NCI-H1092 treated with DMSO at 0.1 percent for 48 hours (cell line): ENCODE measurements at regions not wholly inside any gene's neighbourhood (a gene's known extent, or its start where the extent isn't known, plus 50 kb on each side); places are given as distances from the start of the nearest gene placed in this dataset.

ENCODE experiments used
- DNase-seq: peaks from one replicate; lab custom pipeline; 2025; lab: John Stamatoyannopoulos, UW

DNA sequence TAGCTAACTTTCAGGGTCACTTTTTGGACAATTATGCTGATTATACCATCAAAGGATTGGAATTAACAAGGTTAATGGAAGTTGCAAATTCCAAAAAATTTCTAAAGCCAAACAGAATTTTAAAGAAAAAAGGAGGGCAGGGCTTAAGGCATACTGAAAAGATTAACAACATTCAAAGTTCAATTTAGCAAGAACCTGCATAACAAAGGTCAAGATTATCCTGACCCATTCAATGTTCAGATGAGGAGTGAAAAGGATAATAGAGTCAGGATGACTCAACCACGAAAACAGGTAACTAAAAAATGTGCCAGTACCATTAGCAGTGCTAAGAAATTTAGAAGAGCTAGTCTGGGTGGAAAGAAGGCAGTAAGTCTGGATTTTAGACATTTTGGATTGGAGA is 139.8 kb upstream of the HNMT start:
- no peak for DNase-seq

DNA sequence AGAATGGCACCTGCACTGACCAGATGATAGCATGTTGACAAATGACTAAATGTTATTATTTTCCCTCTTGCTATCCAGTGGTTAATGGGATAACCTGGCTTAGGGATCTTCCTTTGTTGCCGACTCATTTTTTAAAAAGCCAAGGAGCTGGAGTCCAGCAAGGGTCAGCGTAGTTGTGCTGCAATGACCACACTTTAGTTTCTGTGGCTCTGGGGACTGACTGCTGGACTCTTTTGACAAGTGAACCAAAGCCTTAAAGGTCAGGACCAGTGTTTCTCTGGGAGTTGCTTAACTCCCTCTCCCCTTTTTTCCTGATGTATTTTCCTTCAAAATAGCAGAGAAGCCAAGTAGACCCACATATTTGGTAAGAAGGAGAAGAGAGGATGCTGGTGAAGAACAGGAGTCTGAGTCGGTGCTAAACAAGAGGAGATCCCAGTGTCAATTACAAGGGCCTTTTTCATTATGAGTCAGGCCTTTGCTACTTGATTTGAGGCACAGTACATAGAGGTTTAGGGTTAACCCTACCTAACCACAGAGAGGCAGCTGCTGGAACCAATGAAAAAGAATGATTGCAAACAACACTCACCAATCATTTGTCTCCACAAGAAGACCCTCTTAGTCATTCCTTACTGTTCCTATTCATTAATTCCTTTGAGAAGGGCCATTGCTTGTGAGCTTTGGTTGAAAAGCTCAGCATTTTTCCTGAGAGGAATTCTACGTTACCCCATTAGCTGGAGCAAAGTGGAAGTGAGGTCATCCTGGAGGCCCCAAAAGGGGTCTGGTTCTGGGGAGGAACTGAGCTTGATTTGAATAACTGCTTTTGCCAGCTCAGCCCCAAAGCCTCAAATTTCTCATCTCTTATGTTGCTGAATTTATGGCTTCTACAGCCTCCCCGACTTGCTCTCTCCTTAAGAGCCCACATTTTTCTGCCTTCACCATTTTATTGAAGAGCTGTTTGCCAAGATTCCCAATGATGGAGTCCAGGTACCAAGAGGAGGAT is 137.6 kb upstream of the HNMT start:
- DNase-seq = no peak

DNA sequence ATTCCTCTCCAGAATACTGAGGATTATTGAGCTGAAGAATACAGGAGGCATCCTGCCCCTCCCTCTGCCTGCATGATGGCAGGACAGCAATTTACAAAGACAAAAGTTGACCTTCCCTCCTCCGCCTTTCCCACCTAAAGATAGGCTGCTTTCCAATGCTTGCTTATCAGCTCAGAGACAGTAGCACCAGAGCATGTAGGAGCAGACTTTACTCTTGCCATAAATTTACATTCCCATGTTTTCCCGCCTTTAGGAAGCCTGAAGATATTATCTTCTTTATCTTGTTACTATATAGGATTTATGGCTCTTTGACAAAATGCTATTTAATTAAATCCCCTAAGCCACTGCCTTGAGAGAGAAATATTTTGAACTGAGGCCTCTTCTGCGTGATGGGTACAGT is 135.6 kb upstream of the HNMT start:
- DNase-seq = no peak

DNA sequence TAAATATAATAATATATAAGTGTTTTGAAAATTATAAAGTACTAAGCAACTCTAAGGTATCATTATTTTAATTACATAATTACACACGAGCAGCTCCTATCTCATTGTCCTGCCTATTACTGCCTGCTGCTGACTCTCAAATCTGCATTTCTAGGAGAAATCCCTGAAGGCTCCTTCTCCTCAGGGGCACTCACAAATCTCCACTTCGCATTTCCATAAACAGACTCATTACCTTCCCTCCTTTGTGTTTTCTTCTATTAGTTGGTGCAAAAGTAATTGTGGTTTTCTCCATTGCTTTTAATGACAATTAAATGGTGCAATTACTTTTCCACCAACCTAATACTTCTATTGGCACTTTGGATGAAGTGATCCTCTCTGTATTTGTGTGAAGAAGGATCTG is 135.0 kb upstream of the HNMT start:
- DNase-seq = no peak

DNA sequence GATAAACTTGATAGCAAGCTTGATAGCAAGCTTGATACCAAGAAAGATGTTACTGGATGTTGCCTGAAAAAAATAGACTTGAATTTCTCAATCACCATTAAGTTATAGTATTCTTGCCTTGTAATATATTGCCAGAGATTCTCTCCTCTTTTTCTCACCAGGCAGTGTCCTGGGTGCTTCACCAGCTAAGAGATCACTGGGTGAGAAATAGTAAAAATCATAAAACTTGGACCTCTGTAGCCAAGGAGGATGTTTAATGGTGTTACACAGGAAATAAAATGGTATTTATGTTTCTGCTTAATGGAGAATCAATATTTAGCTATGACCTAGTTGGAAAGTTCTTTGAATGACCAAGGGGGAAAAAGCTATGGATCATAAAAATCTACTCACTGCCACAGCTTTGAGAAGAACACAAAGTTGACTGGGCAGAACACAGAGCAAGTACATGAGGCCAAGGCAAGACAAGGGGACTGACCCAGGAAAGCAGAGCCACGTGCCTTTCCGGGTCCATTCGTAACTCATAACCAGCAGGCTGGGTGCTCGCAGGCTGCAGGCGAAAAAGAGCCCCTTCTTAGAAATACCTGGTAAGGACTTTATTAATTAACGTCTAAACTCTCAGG is 129.4 kb upstream of the HNMT start:
- DNase-seq = no peak

DNA sequence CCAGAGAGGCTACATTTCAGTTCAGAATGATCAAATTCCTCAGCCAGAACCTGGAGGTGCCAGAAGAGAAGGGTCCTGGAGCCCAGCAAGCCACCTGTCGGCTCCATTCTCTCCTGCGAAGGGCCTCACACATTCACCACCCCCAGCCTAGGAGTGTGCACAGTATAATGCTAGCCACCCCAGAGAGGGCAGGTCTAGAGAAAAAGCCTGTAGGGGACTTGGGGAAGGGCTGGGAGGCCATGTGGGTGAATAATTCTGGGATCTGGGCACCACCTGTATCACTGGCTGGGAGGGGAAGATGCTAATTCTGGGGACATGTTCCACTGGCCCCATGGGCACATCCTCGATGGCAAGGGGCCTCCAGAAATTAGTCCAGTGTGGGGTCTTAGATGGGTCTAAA is 127.6 kb upstream of the HNMT start:
- DNase-seq = no peak

DNA sequence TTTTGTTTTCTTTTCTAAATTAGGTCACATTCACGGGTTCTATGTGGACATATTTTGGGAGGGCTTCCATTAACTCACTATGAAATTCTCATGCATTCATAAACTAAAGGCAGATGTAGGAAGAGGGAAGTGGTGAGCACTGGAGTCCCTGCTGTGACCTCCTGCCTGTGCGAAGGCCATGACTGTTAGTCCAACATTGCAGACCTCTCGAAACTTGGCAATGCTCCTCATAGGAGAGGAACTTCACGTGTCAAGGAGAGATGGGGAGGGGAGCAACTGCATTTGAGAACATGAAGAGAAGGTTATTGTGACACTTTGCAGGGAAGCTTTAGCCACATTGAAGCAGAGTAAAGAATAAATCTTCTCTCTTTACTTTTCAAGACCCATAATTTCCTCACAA is 126.4 kb upstream of the HNMT start:
- DNase-seq = peak; percentile 1

DNA sequence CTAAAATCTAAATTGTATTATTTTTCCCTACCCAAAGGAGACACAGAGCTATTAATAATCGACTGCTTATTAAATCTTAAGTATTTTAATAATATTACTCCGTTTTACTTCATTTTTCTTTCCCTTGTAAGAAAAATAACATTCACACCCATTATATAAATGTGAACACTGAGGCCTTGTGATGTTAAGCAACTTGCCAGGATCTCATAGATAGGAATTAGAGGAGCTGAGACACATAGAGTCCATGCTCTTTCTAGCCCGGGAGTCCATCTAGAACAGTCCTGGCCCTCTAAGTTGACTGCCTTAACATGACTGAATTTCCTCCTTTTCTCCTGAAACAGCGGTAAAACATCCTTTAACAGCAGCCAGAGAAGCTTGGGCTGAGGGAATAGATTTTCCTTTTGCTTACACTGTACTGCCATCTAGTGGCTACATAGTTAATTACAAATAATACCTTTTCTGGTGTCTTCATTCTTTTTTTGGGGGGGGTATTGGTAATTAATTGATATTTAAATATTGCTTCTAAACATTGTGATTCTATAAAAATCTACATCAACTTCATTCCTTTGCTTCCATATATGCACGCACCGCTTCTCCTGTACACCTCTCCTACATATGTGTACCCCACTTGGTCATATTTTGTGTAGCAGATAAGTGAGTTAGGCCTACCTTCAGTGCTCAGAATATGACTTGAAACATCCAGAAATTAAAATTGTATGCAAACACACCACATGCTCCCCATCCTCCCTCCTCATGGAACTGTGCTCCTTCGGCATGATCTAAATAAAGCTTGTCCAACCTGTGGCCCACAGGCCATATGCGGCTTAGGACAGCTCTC is 125.8 kb upstream of the HNMT start:
- DNase-seq = peak; percentile 44

DNA sequence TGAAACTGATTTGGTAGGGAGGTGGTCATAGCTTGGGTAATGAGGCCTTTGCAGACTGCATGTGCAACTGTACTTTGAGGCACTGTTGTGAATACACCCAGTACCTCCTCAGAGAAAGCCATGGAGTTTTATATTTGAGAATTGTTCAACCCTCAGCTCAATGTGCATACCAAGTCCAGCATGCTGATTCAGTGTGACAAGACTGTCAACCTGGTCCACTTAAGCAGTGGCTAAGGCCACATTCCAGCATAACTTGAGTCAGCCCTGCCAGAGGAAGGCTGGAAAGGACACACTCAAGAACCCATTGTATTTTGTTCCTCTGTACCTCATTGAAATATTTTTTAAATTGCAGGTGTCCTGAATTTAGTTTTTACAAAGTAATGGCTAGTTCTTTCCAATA is 121.8 kb upstream of the HNMT start:
- DNase-seq = no peak

DNA sequence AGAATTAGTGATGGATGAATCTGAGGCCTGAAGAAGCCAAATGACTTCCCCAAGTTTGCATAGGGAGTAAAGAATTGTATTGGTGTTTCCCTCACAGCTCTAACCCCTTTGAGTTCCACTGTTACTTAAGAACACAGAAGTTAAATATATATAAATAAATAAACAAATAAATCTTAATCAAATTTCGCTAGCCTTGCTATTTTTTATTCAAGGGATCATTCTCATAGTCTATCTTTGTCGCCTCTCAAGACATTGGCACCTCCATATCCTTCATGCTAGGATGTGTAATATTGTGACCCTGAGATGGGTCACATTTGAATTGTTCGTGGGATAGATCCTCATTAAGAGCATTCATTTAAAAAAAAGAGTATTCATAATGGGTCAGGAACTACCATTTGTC is 121.3 kb upstream of the HNMT start:
- DNase-seq = no peak

DNA sequence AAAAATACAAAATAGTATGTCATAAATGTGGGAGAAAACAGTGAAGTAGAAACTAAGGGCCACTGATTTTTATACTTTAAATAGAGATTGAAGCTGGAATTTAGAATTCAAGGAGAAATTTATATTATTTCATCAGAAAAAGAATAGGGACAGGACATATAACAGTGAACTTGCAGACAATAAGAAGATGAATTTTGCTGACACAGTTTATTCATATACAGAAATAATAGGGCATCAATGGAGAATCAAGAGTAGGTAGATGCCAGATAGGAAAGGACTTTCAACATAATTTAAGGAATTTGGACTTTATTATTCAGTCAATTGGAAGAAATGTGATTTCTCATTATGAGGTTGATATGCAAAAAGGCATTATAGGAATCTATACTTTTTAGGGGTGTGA is 118.9 kb upstream of the HNMT start:
- no peak for DNase-seq

DNA sequence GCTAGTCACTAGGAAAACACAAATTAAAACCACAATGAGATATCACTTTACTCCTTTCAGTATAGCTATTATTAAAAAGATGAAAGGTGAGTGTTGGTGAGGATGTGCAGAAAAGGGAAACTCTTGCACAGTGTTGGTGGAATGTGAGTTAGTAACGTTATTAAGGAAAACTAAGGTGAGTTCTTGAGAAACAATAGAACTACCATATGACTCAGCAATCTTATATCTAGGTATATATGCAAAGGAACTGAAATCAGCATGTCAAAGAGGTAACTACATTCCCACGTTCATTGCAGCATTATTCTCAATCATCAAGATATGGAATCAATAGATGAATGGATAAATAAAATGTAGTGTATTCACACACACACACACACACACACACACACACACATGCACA is 117.3 kb upstream of the HNMT start:
- DNase-seq = no peak

DNA sequence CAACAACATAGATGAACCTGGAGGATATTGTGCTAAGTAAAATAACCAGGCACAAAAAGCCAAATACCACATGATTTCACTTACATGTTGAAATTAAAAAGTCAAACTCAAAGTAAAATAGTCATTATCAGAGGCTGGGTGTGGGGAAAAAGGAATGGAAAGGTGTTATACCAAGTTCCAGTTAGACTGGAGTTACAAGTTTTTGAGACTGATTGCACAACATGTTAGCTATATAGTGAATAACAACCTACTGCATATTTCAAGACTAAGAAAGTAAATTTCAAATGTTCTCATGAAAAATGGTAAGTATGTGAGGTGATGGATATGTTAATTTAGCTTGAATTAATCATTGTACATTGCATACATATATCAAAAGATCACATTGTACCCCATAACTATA is 116.8 kb upstream of the HNMT start:
- DNase-seq = no peak

DNA sequence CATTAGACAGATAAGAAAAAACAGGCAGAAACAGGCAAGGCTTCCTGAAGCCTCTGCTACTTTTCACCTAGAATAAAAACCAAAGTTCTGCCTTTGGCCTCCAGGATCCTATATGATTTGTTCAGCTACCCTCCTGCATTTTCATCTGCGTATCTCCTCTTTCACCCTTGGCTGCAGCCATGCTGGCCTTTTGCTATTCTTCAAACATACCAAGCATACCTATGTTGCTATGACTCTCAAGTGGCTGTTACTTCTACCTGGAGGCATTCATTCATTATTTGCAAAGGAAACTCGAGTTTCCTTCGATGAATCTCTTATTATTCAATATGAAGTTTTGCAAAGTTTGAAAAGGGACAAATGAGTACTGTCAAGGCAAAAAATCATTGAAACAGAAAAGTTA is 106.4 kb upstream of the HNMT start:
- no peak for DNase-seq

DNA sequence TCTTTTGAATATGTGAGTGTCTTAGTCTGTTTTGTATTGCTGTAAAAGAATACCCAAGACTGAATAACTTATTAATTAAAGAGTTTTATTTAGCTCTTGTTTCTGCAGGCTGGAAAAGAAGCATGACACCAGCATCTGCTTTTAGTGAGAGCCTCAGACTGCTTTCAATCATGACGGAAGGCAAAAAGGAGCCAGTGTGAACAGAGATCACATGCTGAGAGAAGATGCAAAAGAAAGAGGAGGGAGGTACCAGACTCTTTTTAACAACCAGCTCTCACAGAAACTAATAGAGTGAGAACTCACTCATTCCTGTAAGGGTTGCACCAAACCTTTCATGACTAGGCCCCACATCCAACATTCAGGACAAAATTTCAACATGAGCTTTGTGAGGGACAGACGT is 101.6 kb upstream of the HNMT start:
- DNase-seq = no peak

DNA sequence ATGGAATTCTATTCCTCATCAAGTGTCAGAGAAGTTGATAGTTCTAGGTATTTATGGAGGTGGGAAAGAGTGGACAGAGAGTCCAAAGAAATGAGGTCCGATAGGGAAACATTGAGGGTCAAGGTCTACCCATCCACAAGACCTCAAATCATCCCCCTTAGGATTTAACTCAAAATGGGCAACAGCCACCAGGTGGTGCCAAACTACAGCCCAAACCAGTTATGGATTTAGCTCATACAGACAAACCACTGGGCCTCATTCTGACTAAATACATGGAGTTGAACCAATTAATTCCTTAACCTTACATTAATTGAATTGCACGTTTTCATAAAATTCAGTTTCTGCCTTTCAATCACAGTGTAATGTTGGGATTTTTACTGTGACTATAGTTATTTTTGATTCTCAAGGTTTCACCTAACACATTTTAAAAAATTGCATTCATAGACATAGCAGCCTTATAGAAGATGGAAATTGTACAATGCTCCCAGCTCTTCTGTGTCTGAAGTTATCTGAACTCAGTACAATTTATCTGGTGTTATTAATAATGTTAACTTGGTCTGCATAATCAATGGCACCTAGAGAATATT is 98.2 kb upstream of the HNMT start:
- DNase-seq = peak; percentile 23

DNA sequence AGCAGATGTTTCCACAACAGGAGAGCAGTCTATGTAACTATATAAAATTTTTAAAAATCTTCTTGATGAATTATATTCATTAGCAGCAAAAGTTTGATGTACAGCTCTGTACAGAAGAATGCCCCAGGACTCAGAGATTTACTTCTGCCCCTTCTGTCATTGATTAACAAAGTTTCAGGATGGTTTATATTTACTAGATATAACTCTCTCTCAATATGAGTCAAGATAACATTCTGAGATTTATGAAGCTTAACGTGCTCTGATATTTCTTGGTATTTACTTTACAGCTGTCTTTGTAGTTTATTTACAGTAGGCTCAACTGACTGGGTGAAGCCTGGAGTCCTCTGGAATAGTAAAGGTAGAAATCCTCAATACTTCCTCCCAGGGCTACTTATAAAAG is 93.6 kb upstream of the HNMT start:
- DNase-seq = no peak

DNA sequence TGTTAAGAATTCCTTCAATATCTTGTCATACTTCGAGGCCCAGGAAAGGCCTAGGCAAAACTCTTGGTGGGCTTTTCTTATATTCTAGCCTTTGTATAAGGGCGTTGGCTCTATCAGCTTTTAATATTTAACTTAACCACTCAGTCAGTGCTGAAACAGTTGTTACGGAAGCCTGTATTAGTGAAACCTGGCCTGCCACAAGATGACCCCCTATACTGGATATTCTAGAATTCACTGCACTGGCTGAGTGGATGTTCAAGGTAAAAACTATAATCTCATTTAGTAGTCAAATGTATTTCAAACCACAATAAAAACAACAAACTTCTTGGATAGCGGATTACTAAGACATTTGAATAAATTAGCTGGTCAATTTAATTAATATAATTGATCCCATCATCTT is 91.7 kb upstream of the HNMT start:
- no peak for DNase-seq

DNA sequence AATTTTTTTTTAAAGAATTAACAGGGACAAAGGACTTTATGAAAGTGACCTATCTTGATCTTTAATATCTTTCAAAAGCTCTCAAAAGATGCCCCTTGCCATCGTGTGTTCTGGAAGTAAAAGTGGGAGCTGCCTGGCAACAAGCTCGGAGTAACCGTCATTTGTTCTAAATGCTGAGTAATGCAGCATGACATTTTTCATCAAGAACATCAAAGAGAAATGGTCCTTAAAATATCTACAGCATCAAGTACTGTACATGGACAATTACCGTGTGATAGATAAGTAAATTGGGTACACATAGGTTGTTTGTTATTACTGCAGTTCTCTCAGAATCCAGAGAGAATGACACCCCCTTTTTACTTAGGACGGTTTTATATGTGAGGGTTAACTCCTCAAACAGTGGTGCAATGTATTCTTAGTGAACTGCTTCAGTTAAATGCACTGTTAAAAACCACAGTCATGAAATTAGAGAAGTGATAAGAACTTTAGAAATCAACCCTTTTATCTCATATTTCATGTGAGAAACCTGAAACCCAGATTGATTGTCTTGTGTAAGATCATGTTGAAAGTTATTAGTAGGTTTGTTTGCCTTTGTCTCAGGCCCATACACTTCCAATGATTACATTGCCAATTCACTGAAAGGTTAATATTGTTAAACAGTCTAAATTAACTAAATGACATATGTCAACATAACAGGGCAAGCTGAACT is 90.6 kb upstream of the HNMT start:
- DNase-seq = no peak

DNA sequence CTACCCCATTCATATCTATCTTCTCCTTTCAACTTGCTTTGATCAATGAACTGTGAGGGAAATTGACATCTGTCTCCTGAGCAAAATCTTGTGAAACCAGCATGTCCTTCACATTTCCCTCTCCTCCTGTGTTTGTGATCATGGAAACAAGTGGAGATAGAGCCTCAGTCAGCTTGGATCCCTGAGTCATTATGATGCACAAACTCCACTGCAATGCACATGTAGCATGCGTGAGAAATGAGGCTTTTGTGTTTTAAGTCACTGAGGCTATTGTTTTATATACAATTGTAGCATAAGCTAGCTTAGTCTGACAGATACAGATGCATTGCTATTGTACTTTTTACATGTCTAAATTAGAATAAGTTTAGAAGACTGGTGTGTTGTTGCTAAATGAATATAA is 85.2 kb upstream of the HNMT start:
- DNase-seq = no peak

DNA sequence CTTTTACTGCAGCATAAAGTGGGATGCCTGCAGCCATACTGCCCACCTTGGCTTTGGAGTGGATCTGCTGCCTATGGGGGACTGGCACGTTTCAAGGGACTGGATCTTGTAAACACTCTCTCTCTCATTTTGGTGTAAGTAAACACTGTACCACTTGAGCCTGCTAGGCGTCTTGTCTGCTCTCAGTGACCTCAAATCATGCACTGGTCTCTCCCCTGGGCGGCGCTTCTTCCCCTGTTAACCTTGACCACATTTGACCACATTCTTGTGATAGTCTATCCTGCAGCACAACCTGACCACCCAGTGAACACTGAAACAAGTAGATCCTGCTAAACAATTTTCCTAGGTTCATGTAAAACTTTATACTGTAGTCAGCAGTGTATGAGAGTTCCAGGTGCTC is 82.6 kb upstream of the HNMT start:
- no peak for DNase-seq
